ENCODE measurements at regions not wholly inside any gene's neighbourhood (a gene's known extent, or its start where the extent isn't known, plus 50 kb on each side); places are given as distances from the start of the nearest gene placed in this dataset.

DNA sequence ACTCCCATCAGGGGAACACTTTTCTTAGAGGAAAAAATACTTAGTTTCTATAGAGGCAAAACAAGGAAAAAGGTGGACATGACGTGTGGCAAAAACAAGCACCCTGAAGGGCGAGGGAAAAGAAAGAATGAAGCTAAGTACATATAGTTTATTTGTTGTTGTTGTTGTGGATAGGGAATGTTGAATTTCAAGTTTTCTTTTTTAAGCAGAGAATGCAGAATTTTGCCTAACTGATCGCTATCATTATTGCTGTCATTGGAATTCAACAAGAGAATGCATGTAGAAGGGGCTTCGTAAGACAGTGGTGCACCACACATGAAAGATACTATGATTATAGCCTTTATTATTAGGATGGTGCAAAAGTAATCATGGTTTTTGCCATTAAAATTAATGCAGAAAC, 144.0 kb downstream of the LMO4 start:
- DNase-seq (ENCODE audit: unreplicated experiment) = no peak
- Mint-ChIP-seq H3K36me3 (ENCODE audit: insufficient read depth, unreplicated experiment) (no peaks in the 10 kb centered on the region), H3K4me1 (ENCODE audit: insufficient read depth, unreplicated experiment) (no peaks in the 10 kb centered on the region), H3K27ac (ENCODE audit: low read depth, unreplicated experiment) (no peak overlapping the region), H3K4me3 (ENCODE audit: unreplicated experiment) (no peak overlapping the region), H3K9me3 (ENCODE audit: unreplicated experiment) (no peaks in the 10 kb centered on the region), H3K27me3 (ENCODE audit: insufficient read depth, unreplicated experiment) (no peaks in the 10 kb centered on the region)
- intact Hi-C loops (cut with micrococcal nuclease) = no loop called here
- ChIA-PET CTCF (no interaction called here), POLR2A (no interaction called here)
- no TSS peak for BruUV-seq (replicated peaks)
- TF ChIP-seq CTCF (IDR thresholded peaks at IDR 0.05; ENCODE audit: unreplicated experiment) = no peak

GRCh38 chr1:87473203-87473661, 144.6 kb downstream of the LMO4 start:
- no peaks in the 10 kb centered on the region for H3K36me3 Mint-ChIP-seq (ENCODE audit: insufficient read depth, unreplicated experiment)
- H3K4me1 Mint-ChIP-seq (ENCODE audit: insufficient read depth, unreplicated experiment) = no peaks in the 10 kb centered on the region
- no peak overlapping the region for H3K27ac Mint-ChIP-seq (ENCODE audit: low read depth, unreplicated experiment)
- no peak overlapping the region for H3K4me3 Mint-ChIP-seq (ENCODE audit: unreplicated experiment)
- peak; percentile 16 for DNase-seq (ENCODE audit: unreplicated experiment)
- POLR2A ChIA-PET = no interaction called here
- no peaks in the 10 kb centered on the region for H3K9me3 Mint-ChIP-seq (ENCODE audit: unreplicated experiment)
- no peaks in the 10 kb centered on the region for H3K27me3 Mint-ChIP-seq (ENCODE audit: insufficient read depth, unreplicated experiment)
- BruUV-seq (replicated peaks) = no TSS peak
- intact Hi-C loops (cut with micrococcal nuclease) = no loop called here
- CTCF ChIA-PET = no interaction called here
- no peak for TF ChIP-seq CTCF (IDR thresholded peaks at IDR 0.05; ENCODE audit: unreplicated experiment)

- POLR2A ChIA-PET = no interaction called here
- no peaks in the 10 kb centered on the region for H3K9me3 Mint-ChIP-seq (ENCODE audit: unreplicated experiment)
- H3K27ac Mint-ChIP-seq (ENCODE audit: low read depth, unreplicated experiment) = no peak overlapping the region
- CTCF ChIA-PET = no interaction called here
- H3K4me1 Mint-ChIP-seq (ENCODE audit: insufficient read depth, unreplicated experiment) = no peaks in the 10 kb centered on the region
- no peak for DNase-seq (ENCODE audit: unreplicated experiment)
- TF ChIP-seq CTCF (IDR thresholded peaks at IDR 0.05; ENCODE audit: unreplicated experiment) = no peak
- BruUV-seq (replicated peaks) = no TSS peak
- H3K4me3 Mint-ChIP-seq (ENCODE audit: unreplicated experiment) = no peak overlapping the region
- intact Hi-C loops (cut with micrococcal nuclease) = no loop called here
- no peaks in the 10 kb centered on the region for H3K36me3 Mint-ChIP-seq (ENCODE audit: insufficient read depth, unreplicated experiment)
- H3K27me3 Mint-ChIP-seq (ENCODE audit: insufficient read depth, unreplicated experiment) = no peaks in the 10 kb centered on the region
Measured at GRCh38 chr1:87474098-87474497, 145.4 kb downstream of the LMO4 start.

DNA sequence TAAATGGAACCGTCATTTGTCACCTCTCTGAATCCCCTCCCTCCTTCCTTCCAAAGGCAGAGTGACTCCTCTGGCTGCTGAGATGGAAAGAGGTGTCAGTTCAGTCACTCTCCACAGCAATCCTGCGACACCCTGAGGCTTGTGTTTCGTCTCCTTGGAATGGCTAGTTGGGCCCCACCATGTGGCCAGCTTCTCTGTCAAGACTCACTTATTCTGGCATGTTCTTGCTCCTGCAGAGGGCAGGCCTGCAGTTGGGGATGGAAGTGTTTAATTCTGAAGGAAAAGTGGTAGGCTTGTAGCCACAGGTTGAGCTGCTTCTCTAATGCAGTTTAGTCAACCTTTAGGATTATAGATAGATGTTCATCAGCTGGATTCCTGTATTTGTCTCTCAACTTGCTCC, 149.6 kb downstream of the LMO4 start:
- no peak overlapping the region for H3K4me3 Mint-ChIP-seq (ENCODE audit: unreplicated experiment)
- H3K27me3 Mint-ChIP-seq (ENCODE audit: insufficient read depth, unreplicated experiment) = no peaks in the 10 kb centered on the region
- H3K27ac Mint-ChIP-seq (ENCODE audit: low read depth, unreplicated experiment) = no peak overlapping the region
- no TSS peak for BruUV-seq (replicated peaks)
- H3K36me3 Mint-ChIP-seq (ENCODE audit: insufficient read depth, unreplicated experiment) = no peaks in the 10 kb centered on the region
- no peak for TF ChIP-seq CTCF (IDR thresholded peaks at IDR 0.05; ENCODE audit: unreplicated experiment)
- no peaks in the 10 kb centered on the region for H3K4me1 Mint-ChIP-seq (ENCODE audit: insufficient read depth, unreplicated experiment)
- peak; percentile 21 for DNase-seq (ENCODE audit: unreplicated experiment)
- H3K9me3 Mint-ChIP-seq (ENCODE audit: unreplicated experiment) = no peaks in the 10 kb centered on the region
- POLR2A ChIA-PET = no interaction called here
- CTCF ChIA-PET = interaction anchor here (0.7 to 1.2 kb wide), 3 partner anchors 152 to 475 kb away, joined by 3 to 5 read pairs (median 3); no protein-coding TSS in a partner anchor
- intact Hi-C loops (cut with micrococcal nuclease) = no loop called here

Measured in MCF 10A (cell line).